ENCODE measurements at regions not wholly inside any gene's neighbourhood (a gene's known extent, or its start where the extent isn't known, plus 50 kb on each side); places are given as distances from the start of the nearest gene placed in this dataset.

DNA sequence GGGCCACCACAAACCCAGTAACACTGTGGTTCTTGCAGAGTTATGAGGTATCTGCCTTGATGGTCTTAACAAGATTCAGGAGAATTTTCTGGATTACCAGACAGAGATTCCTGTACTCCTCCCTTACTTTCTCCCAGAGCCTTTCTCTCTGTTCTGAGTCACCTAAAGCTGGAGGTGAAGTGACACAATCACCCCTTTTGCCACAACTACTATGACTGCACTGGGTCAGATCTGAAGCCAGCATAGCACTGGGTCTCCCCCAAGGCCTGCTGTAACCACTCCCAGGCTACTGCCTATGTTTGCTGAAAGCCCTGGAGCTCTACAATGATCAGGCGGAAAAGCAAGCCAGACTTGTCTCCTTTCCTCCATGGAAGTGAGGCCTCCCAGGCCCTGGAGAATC is 156.7 kb upstream of the NEGR1 start:
- no peaks in the 10 kb centered on the region for H3K4me1 ChIP-seq (ENCODE audit: control insufficient read depth, insufficient read depth, low read length)
- H2AFZ ChIP-seq (ENCODE audit: control insufficient read depth, low read depth, low read length), result no peak overlapping the region
- H3K9me3 ChIP-seq (replicated peaks; ENCODE audit: control insufficient read depth, insufficient read depth, low read length), result no peaks in the 10 kb centered on the region
- no TSS peak for BruUV-seq (replicated peaks)
- no peaks in the 10 kb centered on the region for H3K27me3 ChIP-seq (replicated peaks in 1 of 2; ENCODE audit: control insufficient read depth in 2 of 2, insufficient read depth in 2 of 2, low read length in 1 of 2)
- FAIRE-seq (no peak), DNase-seq (ENCODE audit: low read depth, low spot score) (no peak), ATAC-seq (no peak)
- WGBS (ENCODE audit: insufficient coverage, insufficient replicate concordance, low lambda C conversion rate, missing lambda C conversion rate), result 38% methylated on average over 1 of the region's 1 CpG
- RAD21 ChIA-PET (ENCODE audit: unreplicated experiment), result no interaction called here
- no peaks in the 10 kb centered on the region for H3K36me3 ChIP-seq (ENCODE audit: control insufficient read depth in 2 of 2, insufficient read depth in 2 of 2, low read length in 1 of 2)
- SMC1A ChIA-PET (ENCODE audit: uncharacterized antibody, unreplicated experiment), result no interaction called here
- CTCF ChIA-PET, result no interaction called here
- no peaks in the 10 kb centered on the region for H4K20me1 ChIP-seq (ENCODE audit: control insufficient read depth, insufficient read depth)
- in situ Hi-C loops (cut with MboI) (no loop called here), intact Hi-C loops (cut with micrococcal nuclease; ENCODE audit: unreplicated experiment) (no loop called here)
- H3K79me2 ChIP-seq (ENCODE audit: control insufficient read depth, insufficient read depth, low read length), result no peaks in the 10 kb centered on the region
- H3K4me2 ChIP-seq (ENCODE audit: control insufficient read depth, insufficient read depth), result no peak overlapping the region
- no peak overlapping the region for H3K9ac ChIP-seq (ENCODE audit: control insufficient read depth, insufficient read depth, low read length)
- H3K4me3 ChIP-seq, result no peak overlapping the region
- no peak for TF ChIP-seq FOS (IDR thresholded peaks at IDR 0.05; ENCODE audit: borderline replicate concordance, extremely low read depth, insufficient read length)
- TF ChIP-seq, protein P1, sequence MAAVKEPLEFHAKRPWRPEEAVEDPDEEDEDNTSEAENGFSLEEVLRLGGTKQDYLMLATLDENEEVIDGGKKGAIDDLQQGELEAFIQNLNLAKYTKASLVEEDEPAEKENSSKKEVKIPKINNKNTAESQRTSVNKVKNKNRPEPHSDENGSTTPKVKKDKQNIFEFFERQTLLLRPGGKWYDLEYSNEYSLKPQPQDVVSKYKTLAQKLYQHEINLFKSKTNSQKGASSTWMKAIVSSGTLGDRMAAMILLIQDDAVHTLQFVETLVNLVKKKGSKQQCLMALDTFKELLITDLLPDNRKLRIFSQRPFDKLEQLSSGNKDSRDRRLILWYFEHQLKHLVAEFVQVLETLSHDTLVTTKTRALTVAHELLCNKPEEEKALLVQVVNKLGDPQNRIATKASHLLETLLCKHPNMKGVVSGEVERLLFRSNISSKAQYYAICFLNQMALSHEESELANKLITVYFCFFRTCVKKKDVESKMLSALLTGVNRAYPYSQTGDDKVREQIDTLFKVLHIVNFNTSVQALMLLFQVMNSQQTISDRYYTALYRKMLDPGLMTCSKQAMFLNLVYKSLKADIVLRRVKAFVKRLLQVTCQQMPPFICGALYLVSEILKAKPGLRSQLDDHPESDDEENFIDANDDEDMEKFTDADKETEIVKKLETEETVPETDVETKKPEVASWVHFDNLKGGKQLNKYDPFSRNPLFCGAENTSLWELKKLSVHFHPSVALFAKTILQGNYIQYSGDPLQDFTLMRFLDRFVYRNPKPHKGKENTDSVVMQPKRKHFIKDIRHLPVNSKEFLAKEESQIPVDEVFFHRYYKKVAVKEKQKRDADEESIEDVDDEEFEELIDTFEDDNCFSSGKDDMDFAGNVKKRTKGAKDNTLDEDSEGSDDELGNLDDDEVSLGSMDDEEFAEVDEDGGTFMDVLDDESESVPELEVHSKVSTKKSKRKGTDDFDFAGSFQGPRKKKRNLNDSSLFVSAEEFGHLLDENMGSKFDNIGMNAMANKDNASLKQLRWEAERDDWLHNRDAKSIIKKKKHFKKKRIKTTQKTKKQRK (IDR thresholded peaks at IDR 0.05; ENCODE audit: low read depth, low read length), result no peak
- no peak for TF ChIP-seq NFIC (IDR thresholded peaks at IDR 0.05; ENCODE audit: low read depth, low read length)
- TF ChIP-seq EZH2 (IDR thresholded peaks at IDR 0.05; ENCODE audit: borderline replicate concordance, control insufficient read depth, low read depth, low read length), result no peak
- TF ChIP-seq, protein P2, sequence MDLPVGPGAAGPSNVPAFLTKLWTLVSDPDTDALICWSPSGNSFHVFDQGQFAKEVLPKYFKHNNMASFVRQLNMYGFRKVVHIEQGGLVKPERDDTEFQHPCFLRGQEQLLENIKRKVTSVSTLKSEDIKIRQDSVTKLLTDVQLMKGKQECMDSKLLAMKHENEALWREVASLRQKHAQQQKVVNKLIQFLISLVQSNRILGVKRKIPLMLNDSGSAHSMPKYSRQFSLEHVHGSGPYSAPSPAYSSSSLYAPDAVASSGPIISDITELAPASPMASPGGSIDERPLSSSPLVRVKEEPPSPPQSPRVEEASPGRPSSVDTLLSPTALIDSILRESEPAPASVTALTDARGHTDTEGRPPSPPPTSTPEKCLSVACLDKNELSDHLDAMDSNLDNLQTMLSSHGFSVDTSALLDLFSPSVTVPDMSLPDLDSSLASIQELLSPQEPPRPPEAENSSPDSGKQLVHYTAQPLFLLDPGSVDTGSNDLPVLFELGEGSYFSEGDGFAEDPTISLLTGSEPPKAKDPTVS (IDR thresholded peaks at IDR 0.05; ENCODE audit: low read depth, low read length), result no peak
- TF ChIP-seq CBFB (IDR thresholded peaks at IDR 0.05; ENCODE audit: low read depth), result no peak
- TF ChIP-seq HDAC6 (IDR thresholded peaks at IDR 0.05; ENCODE audit: unreplicated experiment), result no peak
- TF ChIP-seq NBN (IDR thresholded peaks at IDR 0.05), result no peak
- TF ChIP-seq ZBTB11 (CRISPR knock-in tag; IDR thresholded peaks at IDR 0.05), result no peak
- no peak for TF ChIP-seq ZNF274 (IDR thresholded peaks at IDR 0.05; ENCODE audit: insufficient read depth, insufficient read length)
- no peak for TF ChIP-seq TBL1XR1 (IDR thresholded peaks at IDR 0.05; ENCODE audit: low read depth, low read length)
- TF ChIP-seq RFX5 (IDR thresholded peaks at IDR 0.05; ENCODE audit: low read depth, low read length), result no peak
- TF ChIP-seq, protein P3, sequence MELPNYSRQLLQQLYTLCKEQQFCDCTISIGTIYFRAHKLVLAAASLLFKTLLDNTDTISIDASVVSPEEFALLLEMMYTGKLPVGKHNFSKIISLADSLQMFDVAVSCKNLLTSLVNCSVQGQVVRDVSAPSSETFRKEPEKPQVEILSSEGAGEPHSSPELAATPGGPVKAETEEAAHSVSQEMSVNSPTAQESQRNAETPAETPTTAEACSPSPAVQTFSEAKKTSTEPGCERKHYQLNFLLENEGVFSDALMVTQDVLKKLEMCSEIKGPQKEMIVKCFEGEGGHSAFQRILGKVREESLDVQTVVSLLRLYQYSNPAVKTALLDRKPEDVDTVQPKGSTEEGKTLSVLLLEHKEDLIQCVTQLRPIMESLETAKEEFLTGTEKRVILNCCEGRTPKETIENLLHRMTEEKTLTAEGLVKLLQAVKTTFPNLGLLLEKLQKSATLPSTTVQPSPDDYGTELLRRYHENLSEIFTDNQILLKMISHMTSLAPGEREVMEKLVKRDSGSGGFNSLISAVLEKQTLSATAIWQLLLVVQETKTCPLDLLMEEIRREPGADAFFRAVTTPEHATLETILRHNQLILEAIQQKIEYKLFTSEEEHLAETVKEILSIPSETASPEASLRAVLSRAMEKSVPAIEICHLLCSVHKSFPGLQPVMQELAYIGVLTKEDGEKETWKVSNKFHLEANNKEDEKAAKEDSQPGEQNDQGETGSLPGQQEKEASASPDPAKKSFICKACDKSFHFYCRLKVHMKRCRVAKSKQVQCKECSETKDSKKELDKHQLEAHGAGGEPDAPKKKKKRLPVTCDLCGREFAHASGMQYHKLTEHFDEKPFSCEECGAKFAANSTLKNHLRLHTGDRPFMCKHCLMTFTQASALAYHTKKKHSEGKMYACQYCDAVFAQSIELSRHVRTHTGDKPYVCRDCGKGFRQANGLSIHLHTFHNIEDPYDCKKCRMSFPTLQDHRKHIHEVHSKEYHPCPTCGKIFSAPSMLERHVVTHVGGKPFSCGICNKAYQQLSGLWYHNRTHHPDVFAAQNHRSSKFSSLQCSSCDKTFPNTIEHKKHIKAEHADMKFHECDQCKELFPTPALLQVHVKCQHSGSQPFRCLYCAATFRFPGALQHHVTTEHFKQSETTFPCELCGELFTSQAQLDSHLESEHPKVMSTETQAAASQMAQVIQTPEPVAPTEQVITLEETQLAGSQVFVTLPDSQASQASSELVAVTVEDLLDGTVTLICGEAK (IDR thresholded peaks at IDR 0.05; ENCODE audit: borderline replicate concordance), result no peak
- POLR2A ChIA-PET, result no interaction called here
- H3K27ac ChIP-seq (ENCODE audit: control insufficient read depth, insufficient read depth), result no peak overlapping the region
